ENCODE measurements at regions not wholly inside any gene's neighbourhood (a gene's known extent, or its start where the extent isn't known, plus 50 kb on each side); places are given as distances from the start of the nearest gene placed in this dataset.

DNA sequence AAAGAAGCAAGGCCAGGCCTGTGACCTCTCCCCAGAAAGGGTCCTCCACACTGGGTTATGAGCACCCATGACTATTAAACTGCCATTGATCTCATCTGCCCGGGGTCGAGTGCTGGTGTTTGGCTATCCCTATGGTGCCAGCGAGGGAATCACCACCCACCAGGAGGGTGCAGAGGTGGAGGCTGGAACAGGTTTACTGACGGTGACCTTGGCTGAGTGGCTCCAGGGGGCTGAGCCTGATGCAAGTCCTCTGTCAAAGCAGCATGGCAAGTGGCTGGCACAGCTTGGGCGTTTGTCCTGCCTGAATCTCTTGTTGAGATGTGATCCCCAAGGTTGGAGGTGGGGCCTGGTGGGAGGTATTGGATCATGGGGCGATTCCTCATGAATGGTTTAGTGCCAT is 196.4 kb upstream of the HDAC4 start:
- Histone ChIP-seq H3K27ac (no peak overlapping the region), H3K27me3 (no peaks in the 10 kb centered on the region), H3K4me3 (no peak overlapping the region), H3K36me3 (no peaks in the 10 kb centered on the region), H3K9me3 (no peaks in the 10 kb centered on the region), H3K4me1 (no peaks in the 10 kb centered on the region)
- DNase-seq, result peak in 2 of 3 donors; percentile 18 to 34
- TF ChIP-seq POLR2A (IDR thresholded peaks at IDR 0.05) (no peak), CTCF (IDR thresholded peaks at IDR 0.05) (no peak)

DNA sequence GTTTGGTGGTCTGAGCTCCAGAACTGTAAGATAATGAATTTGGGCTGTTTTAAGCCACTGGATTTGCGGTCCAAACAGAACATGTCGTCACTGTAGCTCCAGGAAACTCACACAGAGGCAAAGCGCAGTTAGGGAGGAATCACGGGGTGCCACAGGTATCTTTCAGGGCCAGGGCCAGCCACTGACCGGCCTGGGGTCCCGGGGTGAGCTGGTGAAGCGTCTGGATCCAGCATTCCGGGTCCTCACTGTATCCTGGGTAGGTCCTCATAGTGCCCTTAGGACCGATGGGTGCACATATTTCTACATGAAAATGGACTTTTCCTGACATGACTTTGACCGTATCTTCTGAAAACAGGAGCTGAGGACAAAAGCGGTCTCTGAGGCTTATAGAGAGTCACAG is 196.0 kb upstream of the HDAC4 start:
- H3K27me3 ChIP-seq, result no peaks in the 10 kb centered on the region
- no peak overlapping the region for H3K4me3 ChIP-seq
- no peak for TF ChIP-seq POLR2A (IDR thresholded peaks at IDR 0.05)
- no peak for TF ChIP-seq CTCF (IDR thresholded peaks at IDR 0.05)
- H3K27ac ChIP-seq, result no peak overlapping the region
- H3K36me3 ChIP-seq, result no peaks in the 10 kb centered on the region
- no peaks in the 10 kb centered on the region for H3K4me1 ChIP-seq
- no peaks in the 10 kb centered on the region for H3K9me3 ChIP-seq
- DNase-seq, result peak in 1 of 3 donors; percentile 11

- DNase-seq, result no peak
- Histone ChIP-seq H3K36me3 (no peaks in the 10 kb centered on the region), H3K4me3 (no peak overlapping the region), H3K9me3 (no peaks in the 10 kb centered on the region), H3K4me1 (no peaks in the 10 kb centered on the region), H3K27ac (no peak overlapping the region), H3K27me3 (no peaks in the 10 kb centered on the region)
- TF ChIP-seq CTCF (IDR thresholded peaks at IDR 0.05), result no peak
- no peak for TF ChIP-seq POLR2A (IDR thresholded peaks at IDR 0.05)
These were observed 195.4 kb upstream of the HDAC4 start for GRCh38 chr2:239596253-239596652.

DNA sequence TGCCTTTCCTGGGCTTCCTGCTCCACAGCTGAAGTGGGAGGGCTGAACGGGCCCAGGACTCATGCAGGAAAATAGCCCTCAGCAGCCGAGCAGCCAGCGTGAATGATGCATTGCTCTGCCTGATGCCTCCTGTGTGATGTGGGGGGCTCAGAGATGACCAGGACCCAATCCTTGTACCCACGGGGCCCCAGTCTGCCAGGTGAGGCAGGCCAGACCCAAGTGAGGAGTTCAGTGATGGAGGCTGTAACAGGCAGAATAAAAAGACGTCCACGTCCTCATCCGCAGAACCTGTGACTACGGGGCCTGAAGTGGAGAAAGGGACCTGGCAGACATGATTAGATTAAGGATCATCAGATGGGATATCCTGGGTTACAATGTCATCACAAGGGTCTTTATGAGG is 194.9 kb upstream of the HDAC4 start:
- H3K27ac ChIP-seq, result no peak overlapping the region
- no peak overlapping the region for H3K4me3 ChIP-seq
- TF ChIP-seq CTCF (IDR thresholded peaks at IDR 0.05) (no peak), POLR2A (IDR thresholded peaks at IDR 0.05) (no peak)
- H3K9me3 ChIP-seq, result no peaks in the 10 kb centered on the region
- no peaks in the 10 kb centered on the region for H3K36me3 ChIP-seq
- H3K4me1 ChIP-seq, result no peaks in the 10 kb centered on the region
- no peaks in the 10 kb centered on the region for H3K27me3 ChIP-seq
- peak in 1 of 3 donors; percentile 32 for DNase-seq

DNA sequence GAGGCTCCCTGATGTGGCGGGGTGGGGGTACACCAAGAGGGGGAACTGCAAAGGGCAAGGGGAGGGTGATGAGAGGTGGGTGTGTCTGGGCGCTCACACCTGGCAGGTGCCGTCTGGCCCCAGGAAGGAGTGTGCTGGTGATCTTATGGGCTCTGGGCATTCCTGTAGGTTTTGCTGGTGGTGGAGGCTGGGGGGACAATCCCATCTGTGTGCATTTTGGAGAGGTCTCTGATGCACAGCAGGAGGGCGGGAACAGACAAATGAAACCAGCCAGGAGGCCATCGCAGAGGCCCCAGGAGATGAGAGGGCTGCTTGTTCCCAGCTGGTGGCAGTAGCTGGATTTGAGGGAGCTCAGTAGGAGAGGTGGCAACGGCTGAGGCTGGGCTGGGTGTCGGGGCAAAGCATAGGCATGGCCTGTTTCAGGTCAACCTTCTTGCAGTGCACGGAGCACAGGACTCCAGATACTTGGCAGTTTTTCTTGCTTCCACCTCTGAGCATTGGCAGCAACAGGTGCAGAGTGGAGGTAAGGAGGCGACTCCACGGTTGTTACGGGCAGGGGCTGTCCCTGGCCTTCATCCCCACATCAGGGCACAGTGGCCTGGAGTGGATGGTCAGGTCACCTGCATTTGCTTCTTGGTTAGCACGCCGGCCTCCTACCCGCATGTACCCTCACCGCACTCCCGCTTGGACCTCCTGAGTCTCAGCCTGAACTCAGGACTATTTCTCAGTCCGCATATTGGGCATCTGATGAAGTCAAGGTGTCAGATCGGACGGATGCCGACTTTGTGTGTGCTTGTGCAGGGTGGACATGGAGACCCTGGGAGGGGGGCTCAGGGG is 194.2 kb upstream of the HDAC4 start:
- no peaks in the 10 kb centered on the region for H3K9me3 ChIP-seq
- no peaks in the 10 kb centered on the region for H3K4me1 ChIP-seq
- H3K27me3 ChIP-seq, result no peaks in the 10 kb centered on the region
- no peak overlapping the region for H3K4me3 ChIP-seq
- no peaks in the 10 kb centered on the region for H3K36me3 ChIP-seq
- TF ChIP-seq POLR2A (IDR thresholded peaks at IDR 0.05), result no peak
- TF ChIP-seq CTCF (IDR thresholded peaks at IDR 0.05), result no peak
- no peak overlapping the region for H3K27ac ChIP-seq
- DNase-seq, result peak in 2 of 3 donors; percentile 27 to 34
